ENCODE measurements at regions not wholly inside any gene's neighbourhood (a gene's known extent, or its start where the extent isn't known, plus 50 kb on each side); places are given as distances from the start of the nearest gene placed in this dataset.

DNA sequence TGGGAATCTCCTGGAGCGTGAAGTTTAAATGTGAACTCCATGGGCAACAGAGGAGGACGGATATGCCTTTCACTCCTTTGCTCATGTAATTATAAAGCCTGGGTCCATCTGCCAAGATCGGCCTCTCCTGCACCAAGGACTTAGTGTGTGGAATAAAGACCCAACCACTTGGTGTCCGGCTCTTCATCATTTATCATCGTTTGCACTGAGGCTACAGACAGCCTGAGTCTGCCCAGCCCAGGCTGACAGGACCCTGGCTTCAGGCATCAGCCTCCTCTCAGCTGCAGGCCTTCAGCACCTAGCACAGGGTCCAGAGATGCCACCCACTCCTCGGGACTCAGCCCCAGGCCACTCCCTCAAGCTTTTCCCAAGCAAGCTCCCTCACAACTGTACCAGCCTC is 206.8 kb upstream of the IPO5 start:
- intact Hi-C loops (cut with DNase I; ENCODE audit: low total_unique reads): no loop called here
- Histone ChIP-seq H3K27me3 (no peaks in the 10 kb centered on the region), H3K4me3 (no peak overlapping the region), H3K27ac (no peak overlapping the region), H3K36me3 (no peaks in the 10 kb centered on the region), H3K4me1 (peaks cover 0 to 10% (median 2%) of the 10 kb centered on the region in 4 donors), H3K9me3 (no peaks in the 10 kb centered on the region)
- TF ChIP-seq, protein P1, sequence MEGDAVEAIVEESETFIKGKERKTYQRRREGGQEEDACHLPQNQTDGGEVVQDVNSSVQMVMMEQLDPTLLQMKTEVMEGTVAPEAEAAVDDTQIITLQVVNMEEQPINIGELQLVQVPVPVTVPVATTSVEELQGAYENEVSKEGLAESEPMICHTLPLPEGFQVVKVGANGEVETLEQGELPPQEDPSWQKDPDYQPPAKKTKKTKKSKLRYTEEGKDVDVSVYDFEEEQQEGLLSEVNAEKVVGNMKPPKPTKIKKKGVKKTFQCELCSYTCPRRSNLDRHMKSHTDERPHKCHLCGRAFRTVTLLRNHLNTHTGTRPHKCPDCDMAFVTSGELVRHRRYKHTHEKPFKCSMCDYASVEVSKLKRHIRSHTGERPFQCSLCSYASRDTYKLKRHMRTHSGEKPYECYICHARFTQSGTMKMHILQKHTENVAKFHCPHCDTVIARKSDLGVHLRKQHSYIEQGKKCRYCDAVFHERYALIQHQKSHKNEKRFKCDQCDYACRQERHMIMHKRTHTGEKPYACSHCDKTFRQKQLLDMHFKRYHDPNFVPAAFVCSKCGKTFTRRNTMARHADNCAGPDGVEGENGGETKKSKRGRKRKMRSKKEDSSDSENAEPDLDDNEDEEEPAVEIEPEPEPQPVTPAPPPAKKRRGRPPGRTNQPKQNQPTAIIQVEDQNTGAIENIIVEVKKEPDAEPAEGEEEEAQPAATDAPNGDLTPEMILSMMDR (IDR thresholded peaks at IDR 0.05): no peak
- no peak for DNase-seq

DNA sequence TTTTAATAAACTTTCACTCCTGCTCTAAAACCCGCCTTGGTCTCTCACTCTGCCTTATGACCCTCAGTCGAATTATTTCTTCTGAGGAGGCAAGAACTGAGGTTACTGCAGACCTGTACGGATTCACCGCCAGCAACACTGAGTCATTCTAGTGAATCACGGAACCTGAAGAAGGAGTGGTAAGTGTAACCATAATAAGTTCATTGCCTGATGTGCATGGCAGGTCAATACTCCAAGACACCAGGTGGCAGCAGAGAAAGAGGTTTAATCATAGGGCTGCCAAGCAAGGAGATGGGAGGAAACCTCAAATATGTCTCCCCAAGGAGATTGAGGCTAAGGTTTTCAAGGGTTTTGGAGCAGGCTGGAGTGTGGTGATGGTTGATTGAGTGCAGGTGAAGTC is 204.3 kb upstream of the IPO5 start:
- no peak overlapping the region for H3K4me3 ChIP-seq
- H3K27ac ChIP-seq: no peak overlapping the region
- H3K36me3 ChIP-seq: no peaks in the 10 kb centered on the region
- TF ChIP-seq, protein P1 (IDR thresholded peaks at IDR 0.05): no peak
- H3K4me1 ChIP-seq: peaks cover 0 to 5% (median 0%) of the 10 kb centered on the region in 4 donors
- DNase-seq: no peak
- H3K27me3 ChIP-seq: no peaks in the 10 kb centered on the region
- H3K9me3 ChIP-seq: no peaks in the 10 kb centered on the region
- intact Hi-C loops (cut with DNase I; ENCODE audit: low total_unique reads): no loop called here

DNA sequence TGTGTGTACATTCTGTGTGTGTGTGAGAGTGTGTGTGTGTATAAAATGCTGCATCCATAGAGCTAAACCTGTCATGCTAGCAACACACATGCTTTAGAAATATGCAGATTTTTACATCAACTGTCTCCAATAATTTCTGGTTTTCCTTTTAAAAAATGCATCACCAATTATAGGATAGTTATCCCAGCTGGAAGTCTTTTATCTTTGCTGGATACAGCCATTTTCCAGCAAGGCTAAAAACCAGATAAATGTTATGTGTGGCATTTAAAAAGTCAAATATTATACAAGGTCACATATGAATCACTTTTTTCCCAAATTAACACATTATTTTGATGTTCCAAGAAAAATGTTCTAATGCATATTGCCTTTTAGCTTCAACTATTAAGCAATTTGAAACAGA is 202.0 kb upstream of the IPO5 start:
- TF ChIP-seq, protein P1 (IDR thresholded peaks at IDR 0.05): no peak
- intact Hi-C loops (cut with DNase I; ENCODE audit: low total_unique reads): no loop called here
- no peaks in the 10 kb centered on the region for H3K9me3 ChIP-seq
- no peaks in the 10 kb centered on the region for H3K4me1 ChIP-seq
- no peak overlapping the region for H3K4me3 ChIP-seq
- H3K27me3 ChIP-seq: no peaks in the 10 kb centered on the region
- H3K27ac ChIP-seq: no peak overlapping the region
- H3K36me3 ChIP-seq: no peaks in the 10 kb centered on the region
- no peak for DNase-seq

DNA sequence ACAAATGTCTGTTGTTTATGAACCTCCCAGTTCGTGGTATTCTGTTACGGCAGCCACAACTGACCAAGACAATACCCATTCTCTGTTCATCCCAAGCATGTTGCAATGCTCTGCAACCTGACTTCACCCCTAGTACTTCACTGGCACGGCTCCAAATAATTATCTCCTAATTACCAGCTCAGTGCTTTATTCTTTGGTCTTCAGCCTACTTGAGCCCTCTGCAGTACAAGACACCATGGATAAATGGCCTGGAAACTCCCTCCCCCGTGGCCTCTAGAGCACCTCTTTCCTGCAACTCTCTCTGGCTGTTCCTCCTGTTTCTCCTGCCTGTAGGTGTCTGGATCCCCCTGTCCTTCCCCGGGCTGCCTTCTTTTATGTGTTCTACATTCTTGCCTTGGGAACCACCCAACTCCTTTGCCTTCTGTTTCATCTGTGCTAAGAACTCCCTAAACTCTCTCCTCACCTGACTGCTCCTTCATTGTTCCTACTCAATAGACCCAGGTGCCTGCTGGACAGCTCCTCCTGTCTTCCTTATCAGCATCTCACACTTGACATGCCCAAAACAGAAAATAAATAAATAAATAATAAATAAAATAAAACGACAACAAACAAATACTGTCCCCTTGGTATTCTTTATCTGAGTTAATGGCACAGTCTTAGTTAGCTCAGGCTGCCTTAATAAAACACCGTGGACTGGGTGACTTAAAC is 200.4 kb upstream of the IPO5 start:
- intact Hi-C loops (cut with DNase I; ENCODE audit: low total_unique reads): no loop called here
- H3K4me3 ChIP-seq: no peak overlapping the region
- no peaks in the 10 kb centered on the region for H3K27me3 ChIP-seq
- H3K36me3 ChIP-seq: no peaks in the 10 kb centered on the region
- H3K4me1 ChIP-seq: peaks cover 0 to 11% (median 0%) of the 10 kb centered on the region in 4 donors
- no peak for DNase-seq
- no peaks in the 10 kb centered on the region for H3K9me3 ChIP-seq
- no peak overlapping the region for H3K27ac ChIP-seq
- TF ChIP-seq, protein P1 (IDR thresholded peaks at IDR 0.05): no peak

DNA sequence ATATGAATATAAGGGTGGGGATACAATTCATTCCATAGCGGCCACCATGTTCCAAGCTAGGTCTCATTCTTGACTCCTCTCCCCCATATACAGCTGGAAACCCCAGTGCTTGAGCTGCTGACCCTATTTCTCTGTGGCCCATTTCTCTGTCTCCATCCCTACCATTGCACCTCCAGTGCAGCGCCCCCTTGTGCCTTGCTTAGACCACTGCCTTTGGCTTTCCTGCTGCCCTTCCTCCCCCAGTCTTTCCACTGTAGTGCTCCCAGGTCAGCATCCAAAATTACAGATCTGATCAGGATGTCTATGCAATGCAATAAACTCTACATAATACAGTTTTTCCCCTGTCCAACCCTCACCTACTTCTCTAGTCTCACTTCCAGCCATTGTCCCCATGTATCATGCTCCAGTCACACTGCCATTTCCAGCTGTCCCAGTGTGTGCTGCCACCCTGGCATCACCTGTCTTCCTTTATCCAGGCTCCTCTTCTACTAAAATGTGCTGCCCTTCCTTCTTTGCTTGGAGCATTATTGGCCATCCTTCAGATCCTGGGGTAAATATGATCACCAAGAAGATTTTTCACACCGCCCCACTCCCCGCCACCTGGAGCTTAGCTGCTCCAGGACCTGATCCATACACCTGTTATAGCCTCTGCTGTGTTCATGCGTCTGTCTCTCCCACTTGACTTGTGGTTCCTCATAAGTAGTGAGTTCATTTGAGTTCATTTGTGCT is 199.4 kb upstream of the IPO5 start:
- H3K4me1 ChIP-seq: peaks cover 0 to 12% (median 0%) of the 10 kb centered on the region in 4 donors
- TF ChIP-seq, protein P1 (IDR thresholded peaks at IDR 0.05): no peak
- DNase-seq: no peak
- H3K9me3 ChIP-seq: no peaks in the 10 kb centered on the region
- intact Hi-C loops (cut with DNase I; ENCODE audit: low total_unique reads): no loop called here
- H3K27ac ChIP-seq: no peak overlapping the region
- no peaks in the 10 kb centered on the region for H3K27me3 ChIP-seq
- no peak overlapping the region for H3K4me3 ChIP-seq
- no peaks in the 10 kb centered on the region for H3K36me3 ChIP-seq
